NT2/D1 (cell line): ENCODE measurements at regions not wholly inside any gene's neighbourhood (a gene's known extent, or its start where the extent isn't known, plus 50 kb on each side); places are given as distances from the start of the nearest gene placed in this dataset.

Experiments
- SUZ12 ChIP-seq: IDR thresholded peaks from 2 replicates; pipeline ENCODE4 v1.6.1; 2011; ENCODE audit not compliant: insufficient read length, insufficient read depth; ENCODE audit errors: extremely low read depth
- YY1 ChIP-seq: IDR thresholded peaks from 2 replicates; pipeline ENCODE4 v1.6.1; 2011; ENCODE audit not compliant: insufficient read length, insufficient read depth
- ZNF274 ChIP-seq: IDR thresholded peaks from 2 replicates; pipeline ENCODE4 v1.6.1; 2011; ENCODE audit warnings: mild to moderate bottlenecking, low read depth, low read length

DNA sequence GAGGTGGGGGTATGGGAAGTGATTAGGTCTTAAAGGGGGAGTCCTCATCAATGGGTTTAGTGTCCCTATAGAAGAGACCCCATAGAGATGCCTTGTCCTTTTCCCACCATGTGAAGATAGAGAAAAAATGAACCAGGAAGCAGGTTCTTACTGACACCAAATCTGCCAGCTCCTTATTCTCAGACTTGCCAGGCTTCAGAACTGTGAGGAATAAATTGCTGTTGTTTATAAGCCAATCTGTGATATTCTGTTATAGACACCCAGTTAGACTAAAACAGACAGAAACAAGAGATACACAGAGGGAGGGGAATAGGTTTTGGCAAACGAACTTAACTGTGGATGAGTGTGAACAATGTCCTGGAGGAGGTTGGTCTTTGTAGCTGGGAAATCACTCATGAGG lies 381.4 kb downstream of the ADRA2A start:
- TF ChIP-seq YY1 = no peak
- no peak for TF ChIP-seq ZNF274
- no peak for TF ChIP-seq SUZ12
